HG03571 (cell line): ENCODE measurements at regions not wholly inside any gene's neighbourhood (a gene's known extent, or its start where the extent isn't known, plus 50 kb on each side); places are given as distances from the start of the nearest gene placed in this dataset.
"Not testable (repeated sequence)": the region's sequence is repeated elsewhere in the genome, so short reads cannot be mapped to it uniquely, and the experiment has no call there.

Experiments
- ATAC-seq: cut with Tn5 transposase; IDR thresholded peaks from one replicate; pipeline ENCODE4 v1.9.1; 2021; ENCODE audit not compliant: unreplicated experiment

DNA sequence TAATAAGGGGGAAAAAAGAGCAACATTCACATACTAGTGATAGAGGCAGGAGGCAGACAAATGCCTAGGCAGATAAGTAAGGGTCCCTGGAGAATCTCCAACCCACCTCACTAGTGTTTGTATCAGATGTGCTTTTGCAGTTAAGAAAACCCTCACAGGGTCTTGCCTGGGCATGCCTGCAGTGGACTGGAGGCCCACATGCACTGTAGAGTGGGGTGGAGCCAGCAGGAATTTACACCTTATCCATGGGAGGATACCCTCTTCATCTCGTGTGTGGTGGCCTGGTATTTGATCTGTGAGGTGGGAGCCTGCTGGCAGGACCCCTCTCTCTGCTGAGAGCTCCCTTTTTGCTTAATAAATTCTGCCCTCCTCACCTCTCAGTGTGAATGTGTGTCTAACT lies 238.0 kb upstream of the SLC16A7 start:
- no peak for ATAC-seq

DNA sequence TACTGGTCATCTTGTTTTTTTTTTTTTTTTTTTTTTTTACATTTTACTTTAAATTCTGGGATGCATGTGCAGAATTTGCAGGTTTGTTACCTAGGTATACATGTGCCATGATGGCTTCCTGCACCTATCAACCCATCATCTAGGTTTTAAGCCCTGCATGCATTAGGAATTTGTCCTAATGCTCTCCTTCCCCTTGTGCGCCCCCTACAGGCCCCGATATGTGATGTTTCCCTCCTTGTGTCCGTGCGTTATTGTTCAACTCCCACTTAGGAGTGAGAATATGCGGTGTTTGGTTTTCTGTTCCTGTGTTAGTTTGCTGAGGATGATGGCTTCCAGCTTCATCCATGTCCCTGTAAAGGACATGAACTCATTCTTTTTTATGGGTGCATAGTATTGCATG lies 249.6 kb upstream of the SLC16A7 start:
- not testable (repeated sequence) for ATAC-seq

DNA sequence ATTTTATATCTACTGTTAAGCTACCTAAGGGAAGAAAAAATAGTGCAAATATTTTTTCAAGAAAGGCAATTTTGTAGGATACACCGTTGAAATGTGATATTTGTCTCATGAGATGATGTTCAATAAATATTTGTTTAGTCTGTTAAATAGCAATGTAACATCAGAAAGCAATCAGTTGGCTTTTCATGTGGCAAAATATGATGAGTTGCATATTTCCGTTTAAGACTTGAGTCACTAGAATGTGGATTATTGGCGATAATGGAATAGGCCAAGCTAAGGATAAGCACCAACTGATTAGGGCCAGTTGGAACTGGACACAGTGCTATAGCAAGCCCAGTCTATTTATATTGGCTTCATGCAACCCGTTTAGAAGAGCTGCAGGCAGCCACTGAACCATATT lies 250.4 kb upstream of the SLC16A7 start:
- ATAC-seq, result no peak

DNA sequence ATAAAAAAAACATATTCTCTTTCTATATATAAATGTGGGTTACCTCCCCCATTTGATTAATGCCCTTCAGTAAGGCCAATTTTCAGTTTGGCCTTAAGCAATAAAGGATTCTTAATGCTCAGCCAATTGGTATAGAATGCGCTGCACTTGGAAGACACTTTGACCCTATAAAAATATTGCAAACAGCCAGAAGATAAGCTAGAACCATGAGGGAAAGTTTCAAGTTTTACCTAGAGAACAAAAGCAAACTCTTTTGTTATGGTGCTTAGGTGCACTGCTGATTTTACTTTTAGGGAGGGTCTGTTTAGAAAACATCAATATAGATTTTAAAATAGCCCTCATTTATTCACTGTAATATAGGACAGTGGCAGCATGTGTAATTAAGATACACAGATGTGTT lies 251.6 kb upstream of the SLC16A7 start:
- ATAC-seq, result no peak

DNA sequence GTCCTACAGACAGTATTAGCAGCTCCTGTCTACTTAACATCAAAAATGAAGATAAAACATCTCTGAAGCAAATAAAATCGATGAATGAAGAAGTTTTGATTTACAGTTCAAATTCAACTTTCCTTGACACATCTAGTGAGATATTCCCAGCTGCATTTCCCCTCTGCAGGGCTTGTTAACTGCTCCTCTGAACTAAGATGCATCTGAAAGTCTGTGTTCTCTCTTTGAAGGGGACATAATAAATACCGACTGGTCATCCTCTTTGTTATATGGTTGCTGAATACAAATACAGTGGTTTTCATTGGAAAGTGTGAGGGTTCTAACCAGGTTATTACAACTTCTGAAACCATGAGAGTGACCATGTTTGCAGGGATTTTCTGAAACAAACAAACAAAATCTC lies 266.4 kb upstream of the SLC16A7 start:
- no peak for ATAC-seq

DNA sequence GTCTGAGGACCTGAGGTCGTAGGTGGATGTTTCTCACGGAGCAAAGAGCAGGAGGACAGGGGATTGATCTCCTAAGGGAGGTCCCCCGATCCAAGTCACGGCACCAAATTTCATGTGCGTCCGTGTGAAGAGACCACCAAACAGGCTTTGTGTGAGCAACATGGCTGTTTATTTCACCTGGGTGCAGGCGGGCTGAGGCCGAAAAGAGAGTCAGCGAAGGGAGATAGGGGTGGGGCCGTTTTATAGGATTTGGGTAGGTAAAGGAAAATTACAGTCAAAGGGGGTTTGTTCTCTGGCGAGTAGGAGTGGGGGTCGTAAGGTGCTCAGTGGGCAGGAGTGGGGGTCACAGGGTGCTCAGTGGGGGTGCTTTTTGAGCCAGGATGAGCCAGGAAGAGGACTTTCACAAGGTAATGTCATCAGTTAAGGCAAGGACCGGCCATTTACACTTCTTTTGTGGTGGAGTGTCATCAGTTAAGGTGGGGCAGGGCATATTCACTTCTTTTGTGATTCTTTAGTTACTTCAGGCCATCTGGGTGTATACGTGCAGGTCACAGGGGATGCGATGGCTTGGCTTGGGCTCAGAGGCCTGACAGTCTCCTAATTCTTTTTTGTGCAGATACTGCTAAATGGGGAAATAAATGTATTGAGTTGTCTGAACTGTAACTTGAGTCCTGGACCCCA lies 267.3 kb upstream of the SLC16A7 start:
- ATAC-seq, result not testable (repeated sequence)

DNA sequence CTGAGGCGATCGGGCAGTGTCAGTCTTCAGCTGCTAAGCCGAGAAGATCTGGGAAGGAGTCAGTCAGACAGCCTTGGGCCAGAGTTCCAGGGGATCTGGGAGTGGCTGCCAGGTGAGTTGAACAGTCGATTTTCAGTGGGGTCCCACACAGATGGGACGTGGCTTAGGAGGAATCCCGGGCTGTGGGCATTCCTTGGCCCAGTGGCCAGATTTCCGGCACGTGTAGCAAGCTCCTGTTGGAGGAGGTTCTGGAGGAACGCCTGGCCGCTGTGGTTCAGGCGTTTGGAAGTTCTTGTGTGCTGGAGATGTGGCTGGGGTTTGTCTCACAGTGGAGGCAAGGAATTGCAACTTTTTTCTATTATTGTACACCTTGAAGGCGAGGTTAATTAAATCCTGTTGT lies 269.4 kb upstream of the SLC16A7 start:
- not testable (repeated sequence) for ATAC-seq

DNA sequence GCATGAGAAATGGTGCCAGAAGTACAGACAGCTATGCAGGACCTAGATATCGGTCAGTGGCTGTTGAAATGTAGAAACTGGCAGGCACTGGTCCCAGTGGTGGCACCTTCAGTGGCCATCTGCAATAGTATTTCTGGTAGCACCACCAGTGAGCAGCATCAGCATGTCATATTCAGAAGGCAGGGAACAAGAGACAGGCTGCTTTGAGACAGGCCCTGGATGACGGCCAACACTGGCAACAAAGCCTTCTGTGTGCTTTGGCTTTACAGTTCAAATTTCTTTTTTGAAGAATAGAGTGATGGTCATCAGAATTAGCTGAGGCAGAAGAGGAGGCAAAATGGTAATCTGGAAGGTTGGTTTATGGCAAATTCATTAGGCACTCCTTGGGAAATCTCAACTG lies 273.4 kb upstream of the SLC16A7 start:
- no peak for ATAC-seq

DNA sequence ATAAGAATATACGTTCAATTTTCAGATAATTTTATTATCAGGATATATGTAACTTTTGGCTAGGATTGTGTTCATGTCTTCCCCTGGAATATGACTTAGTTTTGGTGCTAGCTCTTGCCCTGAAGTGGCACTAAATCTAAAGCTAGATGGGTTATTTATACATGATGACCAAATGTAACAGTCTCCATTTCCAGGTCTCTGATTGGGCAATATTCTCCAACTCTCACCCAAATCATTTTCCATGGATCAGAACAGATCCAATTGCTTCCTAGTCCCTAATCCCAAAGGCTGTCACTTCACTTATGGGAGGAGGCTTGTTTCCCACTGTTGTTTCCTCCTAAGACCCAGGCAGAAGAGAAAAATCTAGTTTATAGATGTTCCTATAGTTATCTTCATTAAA lies 274.6 kb upstream of the SLC16A7 start:
- ATAC-seq, result no peak

DNA sequence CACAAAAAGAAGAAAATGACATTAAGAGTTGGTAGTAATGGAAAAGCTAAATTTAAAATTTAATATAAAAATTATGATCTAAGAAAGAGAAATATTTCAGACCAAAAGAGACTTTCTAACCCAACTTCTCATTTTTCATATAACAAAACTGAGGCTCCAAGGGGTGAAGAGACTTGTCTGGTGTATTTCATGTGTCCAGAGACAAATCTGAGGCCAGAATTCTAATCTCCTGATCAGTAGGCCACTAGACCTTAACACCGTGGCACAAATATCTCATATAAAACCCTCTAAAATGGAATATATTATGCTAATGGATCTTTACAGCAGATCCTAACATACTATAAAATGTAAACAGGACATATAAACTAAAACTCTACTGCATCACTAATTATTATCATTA lies 275.7 kb upstream of the SLC16A7 start:
- ATAC-seq, result no peak

DNA sequence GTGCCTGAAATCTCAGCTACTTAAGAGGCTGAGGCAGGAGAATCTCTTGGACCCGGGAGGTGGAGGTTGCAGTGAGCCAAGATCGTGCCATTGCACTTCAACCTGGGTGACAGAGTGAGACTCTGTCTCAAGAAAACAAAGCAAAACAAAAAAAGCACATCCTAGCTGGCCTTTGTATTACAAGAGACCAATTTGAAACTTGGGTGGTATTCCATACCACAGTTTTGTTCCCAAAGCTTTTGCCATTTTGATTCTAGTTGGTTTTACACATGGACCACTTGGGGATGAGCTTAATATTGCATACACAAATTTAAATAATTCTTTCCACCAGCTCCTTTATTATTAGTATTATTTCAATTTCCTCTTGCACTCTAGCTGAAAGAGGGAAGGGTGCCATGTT lies 276.9 kb upstream of the SLC16A7 start:
- ATAC-seq, result no peak

DNA sequence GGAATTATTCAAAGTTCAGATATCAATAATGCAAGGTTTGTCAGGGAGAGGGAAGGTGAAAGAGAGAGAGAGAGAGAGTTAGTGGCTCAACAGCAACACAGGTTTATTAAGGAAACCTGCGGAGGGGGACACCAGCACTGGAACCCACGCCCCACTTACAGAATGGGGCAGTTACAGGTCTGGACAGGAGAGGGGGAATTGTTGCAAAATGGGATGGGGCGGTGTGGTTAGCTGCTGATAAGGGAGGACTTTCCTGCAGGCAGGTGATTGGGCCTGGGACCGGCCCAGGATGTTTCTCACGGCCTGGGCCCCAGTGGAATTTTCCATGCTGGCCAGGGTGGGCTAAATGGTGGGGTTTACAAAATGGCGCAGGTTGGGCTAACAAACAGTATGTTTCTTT lies 278.2 kb upstream of the SLC16A7 start:
- ATAC-seq, result no peak

DNA sequence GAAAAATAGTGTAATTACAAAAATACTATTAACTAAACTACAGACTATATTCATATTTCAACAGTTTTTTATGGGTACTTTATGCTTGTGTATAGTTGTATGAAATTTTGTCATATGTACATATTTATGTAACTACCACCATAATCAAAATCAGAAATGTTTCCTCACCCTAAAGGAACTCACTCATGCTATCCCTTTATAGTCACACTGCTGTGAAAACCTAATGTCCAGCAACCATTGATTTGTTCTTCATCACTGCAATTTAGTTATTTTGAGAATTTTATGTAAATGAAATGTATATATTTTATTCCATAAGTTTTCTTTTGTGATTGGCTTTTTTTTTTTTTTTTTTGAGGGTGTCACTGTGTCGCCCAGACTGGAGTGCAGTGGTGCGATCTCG lies 278.9 kb upstream of the SLC16A7 start:
- no peak for ATAC-seq

DNA sequence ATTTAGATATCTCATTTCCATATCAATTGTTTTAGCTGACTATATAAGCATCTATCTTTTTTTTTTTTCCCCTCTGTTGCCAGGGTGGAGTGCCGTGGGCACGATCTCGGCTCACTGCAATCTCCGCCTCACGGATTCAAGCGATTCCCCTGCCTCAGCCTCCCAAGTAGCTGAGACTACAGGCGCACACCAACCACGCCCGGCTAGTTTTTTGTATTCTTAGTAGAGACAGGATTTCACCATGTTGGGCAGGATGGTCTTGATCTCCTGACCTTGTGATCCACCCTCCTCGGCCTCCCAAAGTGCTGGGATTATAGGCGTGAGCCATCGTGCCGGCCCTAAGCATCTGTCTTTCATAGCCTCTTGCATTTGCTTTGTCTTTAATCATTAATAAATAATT lies 279.5 kb upstream of the SLC16A7 start:
- not testable (repeated sequence) for ATAC-seq

DNA sequence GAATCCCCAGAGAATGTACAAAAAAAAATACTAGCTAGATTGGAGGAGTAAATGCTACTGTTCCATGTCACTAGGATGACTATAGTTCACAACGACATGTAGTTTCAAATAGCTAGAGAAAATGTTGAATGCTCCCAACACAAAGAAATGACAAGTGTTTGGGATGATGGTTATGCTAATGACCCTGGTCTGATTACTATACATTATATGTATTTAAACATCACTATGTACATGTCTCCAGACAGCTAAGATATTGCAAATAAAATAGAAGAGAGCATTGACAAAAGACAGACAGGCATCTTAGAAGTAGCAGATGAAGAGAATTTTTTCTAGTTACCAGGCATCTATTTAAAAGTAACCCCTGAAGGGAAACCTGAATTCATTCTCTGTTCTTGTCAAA lies 281.6 kb upstream of the SLC16A7 start:
- no peak for ATAC-seq

DNA sequence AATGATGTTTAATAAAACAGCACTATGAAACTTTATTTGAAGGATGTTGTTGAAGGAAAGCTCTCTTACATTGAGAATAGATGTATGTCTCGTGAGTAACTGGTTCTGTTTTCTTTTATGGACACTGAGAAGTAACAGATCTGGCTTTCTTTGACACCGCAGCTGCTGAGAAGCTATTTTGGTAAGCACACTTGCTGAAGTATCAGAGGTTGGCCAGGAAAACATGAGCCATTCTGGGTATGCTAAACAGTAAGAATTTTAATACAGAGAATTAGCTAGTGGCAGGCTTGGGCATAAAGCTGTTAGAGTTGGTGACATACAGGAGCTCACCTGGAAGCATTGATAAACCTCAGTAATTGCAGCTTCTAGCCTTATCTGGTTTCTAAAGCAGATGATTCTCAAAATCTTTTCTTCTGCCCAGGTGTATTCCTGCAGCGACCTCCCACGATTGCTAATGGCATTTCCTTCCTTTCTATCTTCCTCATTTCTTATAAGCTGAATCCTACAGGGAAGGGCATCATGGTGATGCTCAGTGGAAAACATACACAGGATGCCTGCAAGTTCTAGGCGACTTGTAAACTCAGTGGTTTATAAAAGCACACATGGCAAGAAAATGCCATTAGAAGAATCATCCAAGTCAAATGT lies 291.6 kb upstream of the SLC16A7 start:
- no peak for ATAC-seq

DNA sequence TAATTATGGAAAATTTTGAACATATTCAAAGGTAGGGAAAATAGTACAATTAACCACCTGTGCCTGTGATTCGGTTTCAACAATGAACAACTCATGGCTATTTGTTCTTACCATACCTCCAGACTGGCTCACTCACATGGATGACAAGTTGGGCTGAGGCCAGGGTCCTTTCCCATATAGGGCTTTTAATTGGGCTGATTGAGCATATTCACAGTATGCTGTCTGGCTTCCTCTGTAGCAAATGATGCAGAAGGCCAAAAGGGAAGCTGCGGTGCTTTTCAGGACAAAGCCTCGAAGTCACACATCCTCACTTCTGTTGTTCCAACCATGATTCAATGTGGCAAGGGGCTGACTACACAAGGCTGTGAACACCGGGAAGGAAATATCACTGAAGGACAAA lies 297.5 kb upstream of the SLC16A7 start:
- ATAC-seq, result no peak

DNA sequence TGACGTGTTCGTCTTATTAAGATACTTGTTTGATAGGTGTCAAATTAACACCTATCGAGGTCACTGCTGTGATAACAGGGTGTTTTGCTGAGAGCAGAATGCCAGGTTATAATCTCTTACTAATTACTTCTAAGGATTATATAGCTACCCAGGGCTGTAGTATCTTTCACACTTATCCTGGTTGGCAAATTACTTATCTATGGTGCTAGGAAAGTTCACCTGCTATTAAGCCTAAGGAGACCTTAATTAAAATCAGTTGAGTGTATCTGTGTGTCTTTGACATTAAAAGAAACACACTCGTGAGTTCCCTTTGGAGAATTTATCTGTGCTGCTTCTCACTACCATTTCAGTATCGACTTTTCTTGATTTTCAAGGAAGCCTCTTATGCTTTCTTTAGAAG lies 301.6 kb upstream of the SLC16A7 start:
- ATAC-seq, result no peak

DNA sequence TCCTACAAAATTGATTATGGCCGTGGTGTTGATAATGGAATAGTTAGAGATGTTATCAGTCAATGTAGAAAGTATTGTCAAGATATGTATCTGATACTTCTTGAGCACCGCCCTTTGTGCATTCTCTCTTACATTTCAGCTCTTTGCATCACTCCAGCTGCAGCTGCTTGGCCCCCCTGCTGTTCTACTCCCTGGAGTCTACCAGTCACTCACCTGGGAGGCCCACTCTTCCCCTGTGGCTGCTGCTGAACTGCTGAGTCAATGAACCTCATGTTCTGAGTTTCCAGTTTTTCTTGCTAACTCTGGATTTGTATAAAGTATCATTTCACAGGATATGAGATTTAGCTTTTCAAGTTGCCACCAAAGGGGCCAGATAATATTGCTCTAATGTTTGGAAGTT lies 312.8 kb upstream of the SLC16A7 start:
- no peak for ATAC-seq

DNA sequence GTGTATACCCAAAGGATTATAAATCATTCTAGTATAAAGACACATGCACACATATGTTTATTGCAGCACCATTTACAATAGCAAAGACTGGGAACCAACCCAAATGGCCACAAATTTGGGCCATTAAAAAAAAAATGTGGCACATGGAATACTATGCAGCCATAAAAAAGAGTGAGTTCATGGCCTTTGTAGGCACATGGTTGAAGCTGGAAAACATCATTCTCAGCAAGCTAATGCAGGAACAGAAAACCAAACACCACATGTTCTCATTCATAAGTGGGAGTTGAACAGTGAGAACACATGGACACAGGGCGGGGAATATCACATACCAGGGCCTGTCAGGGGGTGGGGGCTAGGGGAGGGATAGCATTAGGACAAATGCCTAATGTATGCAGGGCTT lies 322.3 kb upstream of the SLC16A7 start:
- ATAC-seq, result not testable (repeated sequence)

DNA sequence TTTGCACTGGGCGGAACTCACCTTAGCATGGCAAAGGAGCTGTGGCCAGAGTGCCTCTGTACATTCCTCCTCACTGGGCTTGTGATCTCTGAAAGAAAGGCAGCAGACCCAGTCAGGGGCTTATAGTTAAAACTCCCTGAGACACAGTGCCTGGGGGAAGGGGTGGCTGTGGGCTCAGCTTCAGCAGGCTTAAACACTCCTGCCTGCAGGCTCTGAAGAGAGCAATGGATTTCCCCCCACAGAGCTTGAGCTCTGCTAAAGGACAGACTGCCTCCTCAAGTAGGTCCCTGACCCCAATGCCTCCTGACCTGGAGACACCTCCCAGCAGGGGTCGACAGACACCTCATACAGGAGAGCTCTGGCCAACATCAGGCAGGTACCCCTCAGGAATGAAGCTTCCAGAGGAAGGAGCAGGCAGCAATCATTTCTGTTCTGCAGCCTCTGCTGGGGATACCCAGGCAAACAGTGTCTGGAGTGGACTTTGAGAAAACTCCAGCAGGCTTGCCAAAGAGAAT lies 327.5 kb upstream of the SLC16A7 start:
- no peak for ATAC-seq

DNA sequence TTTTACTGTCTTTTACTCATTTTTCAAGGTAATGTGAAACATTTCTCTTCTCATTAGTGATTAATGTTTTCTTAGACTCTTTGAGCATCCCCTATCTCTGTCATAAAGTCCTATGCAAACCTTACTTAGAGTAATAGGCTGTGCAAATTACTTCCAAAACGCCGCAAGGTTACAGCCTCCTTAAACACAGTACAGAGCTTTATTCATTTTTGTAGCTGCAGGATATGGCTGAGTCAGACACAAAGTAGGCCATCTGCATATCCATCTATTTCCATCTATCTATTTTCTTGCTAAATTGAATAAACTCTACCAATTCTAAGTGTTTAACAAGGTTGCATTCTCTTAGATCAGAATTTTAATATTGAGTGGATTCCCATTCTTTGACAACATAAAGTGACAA lies 335.6 kb upstream of the SLC16A7 start:
- no peak for ATAC-seq

DNA sequence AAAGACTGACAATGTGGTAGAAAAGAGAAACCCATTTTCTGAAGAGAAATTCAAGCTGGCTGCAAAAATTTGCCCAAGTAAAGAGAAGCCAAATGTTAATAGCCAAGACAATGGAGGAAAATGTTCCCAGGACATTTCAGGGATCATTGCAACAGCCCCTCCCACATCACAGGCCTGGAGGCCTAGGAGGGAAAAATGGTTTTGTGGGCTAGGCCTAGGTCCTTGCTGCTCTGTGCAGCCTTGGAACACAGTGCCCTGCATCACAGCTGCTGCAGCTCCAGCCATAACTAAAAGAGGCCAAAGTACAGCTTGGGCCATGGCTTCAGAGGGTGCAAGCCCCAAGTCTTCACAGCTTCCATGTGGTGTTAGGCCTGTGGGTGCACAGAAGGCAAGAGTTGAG lies 332.4 kb upstream of the LRIG3 start:
- no peak for ATAC-seq
